Suprapubic skin (tissue), 3 donors: ENCODE measurements at regions not wholly inside any gene's neighbourhood (a gene's known extent, or its start where the extent isn't known, plus 50 kb on each side); places are given as distances from the start of the nearest gene placed in this dataset.

ENCODE experiments used
- POLR2A ChIP-seq, 2 donors: fragments of 450-650 bp; IDR thresholded peaks; one replicate each; pipeline ENCODE4 v1.6.1; 2017; ENCODE audit warnings: antibody characterized with exemption in 2 of 2, mild to moderate bottlenecking in 2 of 2, moderate library complexity in 2 of 2
- TF ChIP-seq, protein P1 (sequence below), 2 donors: fragments of 200-600 bp in 1 of 2; fragments of 450-650 bp in 1 of 2; sonication (generic) in 1 of 2; IDR thresholded peaks; one replicate each; pipeline ENCODE4 v1.5.1; 2016 to 2019; ENCODE audit warnings: antibody characterized with exemption in 2 of 2, mild to moderate bottlenecking in 1 of 2, moderate library complexity in 1 of 2

DNA sequence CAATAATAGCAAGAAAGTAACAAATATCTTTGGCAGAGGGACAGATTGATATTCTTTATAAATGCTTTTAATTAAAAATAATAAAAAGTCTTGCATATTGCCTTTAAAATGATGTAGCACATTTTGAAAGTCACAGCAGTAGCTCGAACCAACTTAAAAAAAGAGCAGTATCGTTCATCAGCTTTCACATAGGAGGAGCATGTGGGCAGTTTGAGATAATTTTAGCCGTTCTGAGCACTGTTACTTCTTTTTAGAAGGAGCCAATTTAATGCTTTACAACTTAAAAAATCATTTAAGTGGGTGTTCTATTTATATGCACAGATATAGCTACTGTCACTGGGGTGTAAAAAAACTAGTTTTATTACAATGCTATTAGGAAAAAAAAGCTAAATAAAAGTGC, 622.7 kb upstream of the GBE1 start:
- TF ChIP-seq, protein P1, sequence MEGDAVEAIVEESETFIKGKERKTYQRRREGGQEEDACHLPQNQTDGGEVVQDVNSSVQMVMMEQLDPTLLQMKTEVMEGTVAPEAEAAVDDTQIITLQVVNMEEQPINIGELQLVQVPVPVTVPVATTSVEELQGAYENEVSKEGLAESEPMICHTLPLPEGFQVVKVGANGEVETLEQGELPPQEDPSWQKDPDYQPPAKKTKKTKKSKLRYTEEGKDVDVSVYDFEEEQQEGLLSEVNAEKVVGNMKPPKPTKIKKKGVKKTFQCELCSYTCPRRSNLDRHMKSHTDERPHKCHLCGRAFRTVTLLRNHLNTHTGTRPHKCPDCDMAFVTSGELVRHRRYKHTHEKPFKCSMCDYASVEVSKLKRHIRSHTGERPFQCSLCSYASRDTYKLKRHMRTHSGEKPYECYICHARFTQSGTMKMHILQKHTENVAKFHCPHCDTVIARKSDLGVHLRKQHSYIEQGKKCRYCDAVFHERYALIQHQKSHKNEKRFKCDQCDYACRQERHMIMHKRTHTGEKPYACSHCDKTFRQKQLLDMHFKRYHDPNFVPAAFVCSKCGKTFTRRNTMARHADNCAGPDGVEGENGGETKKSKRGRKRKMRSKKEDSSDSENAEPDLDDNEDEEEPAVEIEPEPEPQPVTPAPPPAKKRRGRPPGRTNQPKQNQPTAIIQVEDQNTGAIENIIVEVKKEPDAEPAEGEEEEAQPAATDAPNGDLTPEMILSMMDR (IDR thresholded peaks at IDR 0.05) = no peak
- no peak for TF ChIP-seq POLR2A (IDR thresholded peaks at IDR 0.05)
